AG04449 (cell line): ENCODE measurements at regions not wholly inside any gene's neighbourhood (a gene's known extent, or its start where the extent isn't known, plus 50 kb on each side); places are given as distances from the start of the nearest gene placed in this dataset.

ENCODE experiments used
- CTCF ChIA-PET: fragments of 350-600 bp; formaldehyde crosslinking; extraction: SDS; loops from one replicate; lab custom pipeline; 2021; ENCODE audit warnings: antibody characterized with exemption; lab: Yijun Ruan, JAX
- POLR2A ChIA-PET: fragments of 400-600, 350-600 bp; formaldehyde crosslinking; extraction: SDS; loops from one replicate; lab custom pipeline; 2020; ENCODE audit warnings: antibody characterized with exemption, inconsistent platforms; lab: Yijun Ruan, JAX
- DNase-seq: peaks from one replicate; pipeline ENCODE4 v3.0.0-alpha.2; 2010; ENCODE audit warnings: low read depth, low spot score
- H3K4me3 ChIP-seq: 2 replicates; pipeline ENCODE4 v1.5.1; 2011; ENCODE audit warnings: low read depth, mild to moderate bottlenecking, control low read depth, low read length
- CTCF ChIP-seq: IDR thresholded peaks from one replicate; pipeline ENCODE4 v1.5.1; 2011; ENCODE audit warnings: mild to moderate bottlenecking, moderate library complexity, low read length, control low read depth, inconsistent platforms; ENCODE audit not compliant: insufficient read depth; ENCODE audit errors: missing control alignments

GRCh38 chr2:10964052-10964790, 52.5 kb downstream of the KCNF1 start:
- CTCF ChIA-PET, result interaction anchor here (0.8 kb wide), 1 partner anchor 160 kb away, joined by 3 read pairs; no protein-coding TSS in a partner anchor
- POLR2A ChIA-PET, result no interaction called here
- no peak for TF ChIP-seq CTCF
- no peak for DNase-seq
- H3K4me3 ChIP-seq, result no peak overlapping the region

GRCh38 chr2:10965241-10965843, 53.6 kb downstream of the KCNF1 start:
- ChIA-PET POLR2A (no interaction called here), CTCF (no interaction called here)
- no peak overlapping the region for H3K4me3 ChIP-seq
- no peak for DNase-seq
- no peak for TF ChIP-seq CTCF

- ChIA-PET CTCF (no interaction called here), POLR2A (no interaction called here)
Observed at GRCh38 chr2:10966056-10966455, 54.3 kb downstream of the KCNF1 start.

GRCh38 chr2:10966741-10967140, 55.0 kb downstream of the KCNF1 start:
- no peak for DNase-seq
- no peak for TF ChIP-seq CTCF
- H3K4me3 ChIP-seq, result no peak overlapping the region
- CTCF ChIA-PET, result no interaction called here
- POLR2A ChIA-PET, result no interaction called here

More at GRCh38 chr2:10966056-10966455, 54.3 kb downstream of the KCNF1 start:
- H3K4me3 ChIP-seq, result no peak overlapping the region
- no peak for DNase-seq
- TF ChIP-seq CTCF, result no peak

- POLR2A ChIA-PET, result no interaction called here
- CTCF ChIA-PET, result interaction anchor here (1.1 kb wide), 2 partner anchors 10 to 16 kb away, joined by 3 read pairs; no protein-coding TSS in a partner anchor
- no peak overlapping the region for H3K4me3 ChIP-seq
- DNase-seq, result no peak
- no peak for TF ChIP-seq CTCF
Observed at GRCh38 chr2:10968176-10968575, 56.4 kb downstream of the KCNF1 start.

- TF ChIP-seq CTCF, result no peak
- CTCF ChIA-PET, result no interaction called here
- no peak overlapping the region for H3K4me3 ChIP-seq
- POLR2A ChIA-PET, result no interaction called here
- no peak for DNase-seq
Observed at GRCh38 chr2:10970666-10971065, 58.9 kb downstream of the KCNF1 start.
